Activated CD8-positive, alpha-beta memory T cell treated with anti-CD3 and anti-CD28 coated beads for 24 hours (primary cell): ENCODE measurements at regions not wholly inside any gene's neighbourhood (a gene's known extent, or its start where the extent isn't known, plus 50 kb on each side); places are given as distances from the start of the nearest gene placed in this dataset.
"Not testable (repeated sequence)": the region's sequence is repeated elsewhere in the genome, so short reads cannot be mapped to it uniquely, and the experiment has no call there.

Experiments
- DNase-seq: peaks from one replicate; pipeline ENCODE4 v3.0.0-alpha.2; 2020

DNA sequence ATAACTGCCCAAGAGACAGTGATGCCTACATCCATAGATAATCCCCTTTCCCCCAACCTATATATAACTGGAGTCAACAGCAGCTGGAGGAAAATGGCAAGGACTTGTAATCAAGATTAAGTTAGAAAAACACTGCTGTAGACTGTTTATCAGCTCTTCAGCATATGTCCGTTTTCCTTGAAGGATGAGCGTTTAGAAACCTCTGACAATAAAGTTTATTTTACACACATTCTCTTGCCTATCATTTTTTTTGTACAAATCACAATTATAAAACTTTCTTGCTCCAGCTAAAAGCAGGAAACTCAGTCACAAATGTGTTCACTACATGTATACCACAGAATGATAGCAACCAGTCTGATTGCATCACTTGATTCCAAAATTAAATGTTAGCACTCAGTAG, 50.8 kb downstream of the PPIAL4G start:
- DNase-seq = not testable (repeated sequence)

DNA sequence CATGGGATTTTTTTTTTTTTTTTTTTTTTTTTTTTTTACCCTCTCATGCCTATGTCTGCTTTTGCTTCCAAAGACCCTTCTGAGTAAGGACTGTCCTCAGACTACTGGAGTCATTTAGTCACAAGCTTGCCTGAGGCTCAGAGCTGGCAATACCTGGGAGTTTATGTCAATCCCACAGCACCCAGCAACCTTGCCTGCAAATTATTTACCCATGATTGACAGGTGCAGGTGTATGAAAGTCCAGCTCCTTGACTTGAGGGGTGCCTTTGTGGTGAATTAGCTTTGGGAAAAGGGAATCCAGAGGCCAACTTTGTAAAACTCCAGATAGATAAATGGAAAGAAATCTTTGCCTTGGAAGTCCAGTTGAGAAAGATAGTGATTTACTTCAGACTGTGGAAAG, 53.2 kb downstream of the PPIAL4G start:
- DNase-seq = not testable (repeated sequence)

DNA sequence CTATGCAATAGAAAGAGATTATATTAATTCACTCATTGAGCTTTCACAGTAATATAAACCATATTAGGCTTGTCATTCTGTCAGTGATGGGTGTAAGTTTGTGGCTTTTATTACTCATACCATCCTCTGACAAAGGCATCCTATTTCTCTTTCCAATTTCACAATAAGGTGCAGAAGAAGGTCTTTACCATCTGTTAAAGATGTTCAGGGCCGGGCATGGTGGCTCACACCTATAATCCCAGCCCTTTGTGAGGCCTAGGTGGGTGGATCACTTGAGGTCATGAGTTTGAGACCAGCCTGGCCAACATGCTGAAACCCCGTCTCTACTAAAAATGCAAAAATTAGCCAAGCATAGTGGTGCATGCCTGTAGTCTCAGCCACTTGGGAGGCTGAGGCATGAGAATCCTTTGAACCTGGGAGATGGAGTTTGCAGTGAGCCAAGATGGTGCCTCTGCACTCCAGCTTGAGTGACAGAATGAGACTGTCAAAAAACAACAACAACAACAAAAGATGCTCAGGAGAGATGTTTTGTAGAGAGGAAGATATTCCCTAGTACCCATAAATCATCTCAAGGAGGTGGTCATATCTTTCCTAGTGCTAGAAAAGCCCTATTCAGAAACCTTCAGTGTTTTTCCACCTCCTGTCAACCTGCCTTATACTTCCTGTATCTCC, 56.0 kb downstream of the PPIAL4G start:
- peak; percentile 71 for DNase-seq

DNA sequence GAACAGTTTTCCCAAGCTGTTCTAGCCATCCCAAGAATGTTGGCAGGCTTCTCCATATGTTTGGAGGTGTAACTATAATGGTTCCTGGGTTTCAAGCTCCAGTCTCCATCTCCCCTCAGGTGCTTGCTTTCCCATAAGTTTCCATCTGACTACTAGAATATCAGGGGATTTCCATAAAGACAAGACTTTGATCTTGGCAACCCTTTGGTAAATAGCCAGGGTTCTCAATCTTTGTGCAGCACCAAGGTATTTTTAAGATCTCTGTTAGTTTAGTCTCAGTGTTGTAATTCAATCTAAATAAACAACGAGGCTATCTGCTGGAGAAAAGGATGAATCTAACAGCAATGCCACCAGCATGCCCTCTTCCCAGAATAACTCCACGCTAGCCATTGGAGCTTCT, 56.7 kb downstream of the PPIAL4G start:
- not testable (repeated sequence) for DNase-seq

DNA sequence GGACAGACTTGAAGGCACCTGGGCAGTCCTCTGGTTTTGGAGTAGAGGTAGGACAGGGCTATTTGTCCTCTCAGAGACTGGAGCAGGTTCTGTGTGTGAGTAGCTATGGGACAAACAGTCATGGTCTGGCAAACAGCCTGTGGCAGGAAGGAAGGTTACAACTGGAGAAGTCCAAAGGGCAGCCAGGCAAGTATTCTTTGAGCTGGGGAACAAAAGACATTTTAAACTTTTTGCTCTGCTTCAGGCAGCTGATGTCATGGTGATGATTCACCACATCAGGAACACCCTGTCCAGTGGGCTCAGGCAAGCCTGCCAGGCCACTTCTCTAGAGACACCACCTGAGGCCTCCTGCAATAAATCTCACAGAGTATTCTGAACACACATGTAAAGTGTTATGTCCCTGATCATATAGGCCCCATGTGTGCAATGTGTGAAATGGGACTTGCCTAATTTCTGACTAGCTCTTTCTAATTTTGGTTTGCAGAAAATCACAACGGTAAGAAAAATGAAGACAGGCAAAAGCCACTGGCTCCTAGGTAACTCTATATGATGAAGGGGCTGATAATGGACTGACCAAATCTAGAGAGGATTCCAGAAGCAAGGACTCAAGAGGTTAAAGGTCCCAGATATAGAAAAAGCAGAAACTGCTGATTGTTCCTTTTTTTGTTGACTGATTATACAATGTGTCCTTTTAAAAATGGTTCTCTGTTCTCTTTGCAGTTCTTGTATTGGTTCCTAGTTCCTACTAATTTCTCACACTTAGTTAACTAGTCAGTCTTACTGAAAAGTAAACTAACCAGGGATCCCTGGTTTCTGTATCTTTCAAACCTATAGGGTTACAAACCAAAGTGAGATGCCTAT, 58.7 kb downstream of the PPIAL4G start:
- not testable (repeated sequence) for DNase-seq

DNA sequence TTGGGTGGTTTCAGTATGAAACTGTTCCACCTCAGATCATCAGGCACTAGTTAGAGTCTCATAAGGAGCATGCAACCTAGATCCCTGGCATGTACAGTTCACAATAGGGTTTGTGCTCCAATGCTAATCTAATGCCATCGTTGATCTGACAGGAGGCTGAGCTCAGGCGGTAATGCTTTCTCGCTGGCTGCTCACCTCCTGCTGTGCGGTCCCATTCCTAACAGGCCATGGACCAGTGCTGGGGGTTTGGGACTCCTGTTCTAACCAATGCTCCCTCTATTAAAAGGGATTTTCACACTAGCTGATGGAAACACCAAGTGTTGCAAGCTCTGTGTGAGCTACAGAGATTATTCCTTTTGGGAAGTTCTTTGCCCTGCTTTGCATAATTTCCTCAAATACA, 60.2 kb downstream of the PPIAL4G start:
- DNase-seq = not testable (repeated sequence)

DNA sequence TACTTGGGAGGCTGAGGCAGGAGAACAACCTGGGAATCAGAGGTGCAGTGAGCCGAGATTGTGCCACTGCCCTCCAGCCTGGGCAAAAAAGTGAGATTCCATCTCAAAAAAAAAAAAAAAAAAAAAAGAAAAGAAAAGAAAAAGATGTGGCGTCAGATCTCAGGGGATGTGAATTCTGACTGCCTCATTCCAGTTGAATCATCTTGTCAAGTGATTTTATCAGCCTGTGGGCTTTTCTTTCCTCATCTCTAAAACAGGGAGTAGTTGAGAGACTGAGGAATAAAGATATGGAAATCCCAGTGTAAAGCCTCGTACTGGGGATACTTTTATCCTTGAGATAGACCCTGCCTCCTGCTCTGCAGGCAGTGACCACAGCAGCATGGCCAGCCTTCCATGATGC, 65.9 kb downstream of the PPIAL4G start:
- not testable (repeated sequence) for DNase-seq

DNA sequence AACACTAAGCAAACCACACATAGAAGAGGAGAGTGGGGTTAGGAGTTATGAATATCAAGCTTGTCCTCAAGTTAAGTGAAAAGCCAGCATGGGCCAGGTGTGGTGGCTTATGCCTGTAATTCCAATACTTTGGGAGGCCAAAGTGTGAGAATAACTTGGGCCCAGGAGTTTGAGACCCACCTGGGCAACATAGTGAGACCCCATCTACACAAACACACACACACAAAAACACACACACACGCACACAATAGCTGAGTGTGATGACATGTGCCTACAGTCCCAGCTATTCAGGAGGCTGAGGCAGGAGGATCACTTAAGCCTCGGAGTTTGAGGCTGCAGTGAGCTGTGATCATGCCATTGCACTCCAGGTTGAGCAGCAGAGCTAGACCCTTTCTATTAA, 69.7 kb downstream of the PPIAL4G start:
- not testable (repeated sequence) for DNase-seq

DNA sequence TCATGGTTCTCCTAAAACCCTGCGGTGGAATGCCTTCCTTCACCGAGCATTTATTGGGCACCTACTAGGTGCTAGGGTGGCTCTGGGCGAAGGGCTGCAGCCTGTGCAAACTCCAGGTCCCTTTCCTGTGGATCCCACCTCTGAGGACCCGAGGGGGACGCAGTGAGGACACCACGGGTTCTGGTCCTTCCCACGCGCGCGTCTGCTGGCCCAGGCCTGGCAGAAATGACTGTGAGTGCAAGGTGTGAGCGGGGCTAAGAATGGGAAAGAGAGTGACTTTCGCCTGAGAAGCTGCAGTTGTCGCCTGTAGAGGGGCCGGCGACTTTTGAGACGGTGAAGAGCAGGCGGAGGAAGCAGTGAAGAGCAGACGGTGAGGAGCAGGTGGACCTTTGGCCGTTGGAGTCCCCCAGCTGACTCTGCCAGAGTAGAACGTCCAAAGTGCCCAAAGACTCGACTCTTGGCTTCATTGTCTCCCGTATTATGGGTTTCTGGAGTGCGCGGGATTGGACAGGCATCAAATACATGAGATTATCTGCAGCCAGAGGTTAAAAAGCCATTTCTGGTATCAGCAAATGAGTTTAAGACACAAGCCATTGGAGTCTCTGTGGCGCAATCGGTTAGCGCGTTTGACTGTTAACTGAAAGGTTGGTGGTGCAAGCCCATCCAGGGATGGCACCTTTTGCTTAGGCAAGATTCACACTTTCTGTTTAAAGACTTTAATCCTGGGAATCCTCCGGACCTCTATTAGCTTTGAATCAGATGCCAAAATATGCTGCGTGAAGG, 78.1 kb downstream of the PPIAL4G start:
- not testable (repeated sequence) for DNase-seq

DNA sequence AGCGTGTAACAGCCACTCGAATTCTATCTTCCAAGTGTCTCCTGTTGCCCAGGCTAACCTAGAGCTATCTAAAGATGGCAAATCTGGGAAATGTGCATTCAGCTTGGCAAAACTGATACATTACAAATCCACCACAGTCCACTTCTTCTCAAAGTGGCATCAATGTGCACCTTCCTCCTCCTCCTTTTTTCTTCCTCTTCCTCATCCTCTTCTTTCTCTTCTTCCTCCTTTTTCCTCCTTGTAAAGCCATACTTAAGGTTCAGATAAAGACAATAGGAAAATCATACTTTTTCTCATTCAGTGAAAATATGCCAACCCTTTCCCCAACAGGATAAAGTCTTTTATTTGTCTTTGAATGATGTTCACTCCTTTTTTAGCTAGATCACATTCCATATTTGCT, 79.2 kb downstream of the PPIAL4G start:
- not testable (repeated sequence) for DNase-seq

DNA sequence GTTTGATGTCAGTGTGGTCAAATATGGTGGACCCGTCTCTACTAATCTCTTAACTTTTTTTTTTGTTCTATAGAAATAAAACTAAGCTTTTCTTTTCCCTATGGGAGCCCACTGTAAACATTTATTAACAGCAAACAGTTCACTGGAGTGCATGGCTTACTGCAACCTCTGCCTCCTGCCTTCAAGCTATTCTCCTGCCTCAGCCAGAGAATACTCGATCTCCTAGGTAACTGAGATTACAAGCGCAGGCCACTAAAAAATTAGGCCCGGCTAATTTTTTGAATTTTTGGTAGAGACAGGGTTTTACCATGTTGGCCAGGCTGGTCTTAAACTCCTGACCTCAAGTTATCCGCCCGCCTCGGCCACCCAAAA, 80.0 kb downstream of the PPIAL4G start:
- DNase-seq = not testable (repeated sequence)

DNA sequence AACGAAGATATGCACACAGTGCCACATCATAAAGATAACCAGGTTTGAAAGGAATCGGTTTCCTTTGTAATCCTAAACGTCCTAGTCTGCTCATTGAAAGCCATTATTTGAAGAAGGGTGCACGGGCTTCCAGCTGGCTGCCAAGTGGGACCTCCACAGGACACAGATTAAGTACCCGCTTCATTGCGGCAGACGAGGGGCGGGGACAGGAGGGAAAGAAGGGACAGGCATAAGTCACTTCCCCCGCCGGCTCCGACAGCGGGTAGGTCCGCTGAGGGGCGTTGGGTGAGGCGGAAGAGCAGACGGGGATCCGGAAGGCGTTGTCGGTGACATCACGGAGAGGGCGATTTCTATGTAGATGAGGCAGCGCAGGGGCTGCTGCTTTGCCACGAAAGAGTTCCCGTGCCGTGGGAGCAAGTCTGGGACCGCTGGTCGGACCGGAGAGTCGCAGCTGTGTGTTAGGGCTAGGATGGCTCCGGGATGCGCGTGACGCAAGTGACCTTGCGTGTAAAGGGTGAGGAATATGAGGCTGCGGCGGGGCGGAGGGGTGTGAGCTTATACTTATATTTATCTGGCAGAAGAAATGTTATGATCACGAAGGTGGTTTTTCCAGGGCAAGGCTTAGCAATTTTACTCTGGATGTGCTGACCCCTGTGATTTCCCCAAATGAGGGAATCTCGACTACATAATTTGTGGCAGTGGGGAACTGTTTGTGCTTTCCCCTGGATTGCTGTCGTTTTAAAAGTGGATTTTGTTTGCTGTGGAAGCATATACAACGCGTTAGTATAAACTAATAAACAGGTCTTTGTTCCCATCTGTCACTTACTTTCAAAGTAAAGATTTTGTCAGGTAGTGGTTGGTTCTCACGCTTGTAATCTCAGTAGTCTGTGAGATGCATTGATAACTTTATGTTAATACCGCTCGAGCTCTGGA, 80.7 kb downstream of the PPIAL4G start:
- peak; percentile 90 for DNase-seq

DNA sequence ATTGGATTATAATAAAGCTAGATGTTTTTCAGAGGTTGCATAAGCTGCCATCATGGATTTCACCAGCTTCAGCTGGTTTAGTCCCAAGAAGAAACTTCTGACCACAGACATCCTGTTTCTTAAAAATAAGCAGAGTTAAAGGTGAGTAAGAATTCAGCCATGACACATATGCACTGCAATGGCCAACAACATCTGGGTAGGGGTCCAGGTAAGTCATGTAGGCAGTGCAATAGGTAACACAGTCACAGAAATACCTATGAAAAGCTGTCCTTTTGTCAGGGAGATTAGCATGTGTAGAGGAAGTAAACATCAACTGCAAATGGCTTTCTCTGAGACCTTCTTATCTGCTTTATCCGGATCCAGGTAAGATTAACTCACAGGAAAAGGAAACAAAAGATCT, 85.6 kb downstream of the PPIAL4G start:
- DNase-seq = not testable (repeated sequence)

DNA sequence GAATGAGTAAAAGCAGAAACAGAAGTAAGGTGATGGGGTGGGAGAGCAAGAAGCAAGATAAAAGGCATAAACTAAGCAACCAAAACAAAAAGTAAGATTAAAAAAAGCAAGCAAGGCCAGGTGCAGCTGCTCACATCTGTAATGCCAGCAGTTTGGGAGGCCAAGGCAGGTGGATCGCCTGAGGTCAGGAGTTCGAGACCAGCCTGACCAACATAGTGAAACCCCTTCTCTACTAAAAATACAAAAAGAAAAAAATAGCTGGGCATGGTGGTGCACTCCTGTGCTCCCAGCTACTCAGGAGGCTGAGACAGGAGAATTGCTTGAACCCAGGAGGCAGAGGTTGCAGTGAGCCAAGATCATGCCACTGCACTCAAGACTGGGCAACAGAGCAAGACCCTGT, 90.6 kb downstream of the PPIAL4G start:
- not testable (repeated sequence) for DNase-seq

DNA sequence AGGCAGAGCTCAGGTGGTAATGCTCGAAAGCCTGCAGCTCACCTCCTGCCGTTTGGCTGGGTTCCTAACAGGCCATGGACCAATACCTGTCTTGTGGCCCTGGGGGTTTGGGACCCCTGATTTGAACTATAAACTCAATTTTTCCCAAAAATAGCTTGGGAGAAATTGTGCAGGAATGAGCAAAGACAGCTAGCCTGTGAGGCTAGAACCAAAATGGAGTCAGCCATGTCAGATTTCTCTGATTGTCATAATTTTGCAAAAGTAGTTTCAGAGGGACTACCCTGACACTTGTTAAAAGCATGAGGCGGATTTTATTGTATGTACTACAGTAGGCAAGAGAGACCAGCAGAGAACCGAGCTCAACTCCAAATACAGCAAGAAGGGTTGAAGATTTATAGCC, 91.8 kb downstream of the PPIAL4G start:
- not testable (repeated sequence) for DNase-seq

DNA sequence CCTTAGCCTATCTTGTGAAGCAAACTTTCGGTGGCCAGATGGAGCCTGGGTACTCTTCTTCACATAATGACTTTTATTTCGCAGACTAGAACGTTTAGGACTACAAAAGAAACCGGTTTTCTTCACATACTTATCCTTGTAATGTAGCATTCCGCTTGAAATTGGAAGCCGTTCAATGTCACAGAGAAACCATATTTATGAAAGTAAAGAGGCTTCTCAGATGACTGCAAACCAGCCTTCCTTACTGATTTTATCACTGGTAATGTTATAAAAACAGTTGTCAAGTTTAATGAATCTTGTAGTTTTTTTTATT, 94.1 kb downstream of the PPIAL4G start:
- DNase-seq = no peak

DNA sequence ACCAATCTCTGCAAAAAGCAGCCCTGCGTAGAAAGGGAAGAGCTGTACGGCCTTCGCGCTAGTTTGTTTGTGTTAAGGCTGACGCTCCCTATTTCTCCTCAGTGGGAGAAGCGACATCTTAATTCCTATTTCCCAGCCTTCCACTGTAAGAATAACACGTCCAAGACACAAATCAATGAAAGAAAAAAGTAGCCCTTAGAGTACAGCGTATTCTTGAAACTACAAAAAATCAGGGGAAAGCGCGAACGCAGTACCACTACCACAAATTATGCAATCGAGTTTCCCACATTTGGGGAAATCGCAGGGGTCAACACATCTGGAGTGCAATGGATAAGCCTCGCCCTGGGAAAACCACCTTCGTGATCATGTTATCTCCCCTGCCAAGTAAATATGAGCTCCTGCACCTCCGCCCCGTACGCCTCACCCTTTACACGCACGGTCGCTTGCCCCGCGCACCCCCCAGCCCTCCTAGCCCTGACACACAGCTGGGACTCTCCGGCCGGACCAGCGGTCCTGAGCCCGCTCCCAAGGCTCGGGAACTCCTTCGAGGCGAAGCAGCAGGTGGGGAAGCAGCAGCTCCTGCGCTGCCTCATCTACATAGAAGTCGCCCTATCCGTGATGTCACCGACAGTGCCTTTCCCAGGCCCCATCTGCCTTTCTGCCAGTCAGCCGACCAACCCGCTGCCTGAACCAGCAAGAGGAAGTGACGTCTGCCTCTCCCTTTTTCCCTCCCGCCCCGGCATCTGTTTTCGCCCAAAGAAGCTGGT, 94.7 kb downstream of the PPIAL4G start:
- peak; percentile 95 for DNase-seq

DNA sequence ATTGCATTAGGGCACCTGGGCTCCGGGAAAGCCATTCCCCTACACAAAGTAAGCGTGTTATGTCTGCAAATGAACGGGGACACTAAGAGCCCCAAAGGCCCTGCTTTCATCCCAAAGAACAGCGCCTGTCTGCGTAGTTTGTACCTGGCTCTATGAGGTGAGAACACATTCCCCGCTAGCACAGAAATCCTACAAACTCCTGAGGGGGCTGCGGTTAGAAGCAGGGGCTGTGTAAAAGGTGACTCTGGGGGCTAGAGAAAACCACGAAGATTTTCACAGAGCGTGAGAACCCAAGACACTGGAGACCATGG, 95.2 kb downstream of the PPIAL4G start:
- peak; percentile 70 for DNase-seq

DNA sequence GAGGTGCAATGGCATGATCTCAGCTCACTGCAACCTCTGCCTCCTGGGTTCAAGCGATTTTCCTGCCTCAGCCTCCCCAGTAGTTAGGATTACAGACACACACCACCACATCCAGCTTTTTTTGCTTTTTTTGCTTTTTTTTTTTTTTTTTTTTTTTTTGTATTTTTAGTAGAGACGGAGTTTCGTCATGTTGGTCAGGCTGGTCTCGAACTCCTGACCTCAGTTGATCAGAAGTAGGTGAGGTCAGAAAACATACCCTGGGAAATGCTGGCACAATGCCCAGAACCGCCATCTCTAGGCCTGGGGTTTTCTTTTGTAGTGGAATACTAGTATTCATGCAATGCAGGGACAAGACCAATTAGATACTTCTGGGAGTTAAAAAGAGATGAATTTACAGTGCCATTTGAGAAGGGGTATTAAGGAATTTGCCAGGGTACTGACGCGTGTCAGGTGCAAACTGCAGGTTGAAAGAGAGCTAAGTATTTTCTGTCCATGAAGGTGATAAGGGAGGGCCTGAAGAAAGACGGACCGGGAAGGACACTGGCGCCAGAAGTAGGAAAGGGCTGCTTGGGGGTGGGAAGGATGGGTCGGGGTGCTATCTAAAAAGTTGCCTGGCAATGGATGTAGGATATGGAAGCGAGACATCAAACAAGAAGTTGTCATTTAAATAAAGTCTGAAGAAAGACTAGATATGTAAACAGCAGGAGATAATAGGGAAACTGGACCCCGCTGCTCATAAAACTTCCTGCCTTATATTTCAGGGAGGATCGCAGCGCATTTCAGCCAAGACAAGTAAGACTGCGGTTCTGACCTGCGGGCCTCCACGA, 95.8 kb downstream of the PPIAL4G start:
- not testable (repeated sequence) for DNase-seq

DNA sequence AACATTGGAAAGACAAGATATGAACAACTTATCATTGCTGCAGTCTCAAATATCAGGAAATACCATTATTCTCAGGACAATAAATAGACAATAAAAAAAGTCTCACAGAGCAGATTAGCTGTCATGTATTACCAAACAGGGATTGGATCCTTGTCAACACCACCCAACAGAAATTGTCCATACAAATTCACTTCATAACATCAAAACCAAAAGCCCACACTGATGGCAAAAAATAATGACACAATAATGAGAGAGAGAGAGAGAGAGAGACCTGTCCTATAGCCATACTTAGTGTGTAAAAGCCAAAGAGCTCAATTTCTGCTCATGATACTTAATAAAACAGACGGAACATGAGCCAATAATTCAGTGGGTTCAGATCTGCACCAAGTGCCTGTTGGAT, 96.5 kb downstream of the PPIAL4G start:
- DNase-seq = no peak

DNA sequence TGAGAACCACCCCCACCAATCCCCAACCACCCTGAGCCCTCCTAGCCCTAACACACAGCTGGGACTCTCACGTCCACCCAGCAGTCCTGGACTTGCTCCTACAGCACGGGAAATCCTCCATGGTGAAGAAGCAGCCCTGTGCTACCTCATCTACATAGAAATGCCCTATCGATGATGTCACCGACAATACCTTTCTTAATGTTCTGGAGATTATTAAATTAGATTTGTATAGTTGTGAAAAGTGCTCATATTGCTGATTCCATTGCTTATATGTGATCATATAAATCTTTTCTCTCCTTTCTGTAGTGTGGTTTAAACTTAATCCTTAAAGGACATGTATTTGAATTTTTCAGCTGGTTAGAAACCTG, 97.1 kb downstream of the PPIAL4G start:
- not testable (repeated sequence) for DNase-seq
